Adrenal gland (tissue), 5 donors: ENCODE measurements at regions not wholly inside any gene's neighbourhood (a gene's known extent, or its start where the extent isn't known, plus 50 kb on each side); places are given as distances from the start of the nearest gene placed in this dataset.

ENCODE experiments used
- POLR2A ChIP-seq, 2 donors: fragments of 450-650 bp; IDR thresholded peaks; one replicate each; pipeline ENCODE4 v1.6.1; 2017; ENCODE audit warnings: antibody characterized with exemption in 2 of 2, mild to moderate bottlenecking in 2 of 2, moderate library complexity in 1 of 2
- TF ChIP-seq, protein P1 (sequence below), 6 experiments: fragments of 450-650 bp in 4 of 6; fragments of 200-600 bp in 2 of 6; sonication (generic) in 1 of 6; IDR thresholded peaks; 1 replicate in 5 of 6; 2 replicates in 1 of 6; pipeline versions ENCODE4 v1.5.1 to v1.8.0; 2016 to 2021; ENCODE audit warnings: antibody characterized with exemption in 6 of 6, mild to moderate bottlenecking in 2 of 6, moderate library complexity in 1 of 6
- donor health status: DM: no; HTN: no; CAD: no.

DNA sequence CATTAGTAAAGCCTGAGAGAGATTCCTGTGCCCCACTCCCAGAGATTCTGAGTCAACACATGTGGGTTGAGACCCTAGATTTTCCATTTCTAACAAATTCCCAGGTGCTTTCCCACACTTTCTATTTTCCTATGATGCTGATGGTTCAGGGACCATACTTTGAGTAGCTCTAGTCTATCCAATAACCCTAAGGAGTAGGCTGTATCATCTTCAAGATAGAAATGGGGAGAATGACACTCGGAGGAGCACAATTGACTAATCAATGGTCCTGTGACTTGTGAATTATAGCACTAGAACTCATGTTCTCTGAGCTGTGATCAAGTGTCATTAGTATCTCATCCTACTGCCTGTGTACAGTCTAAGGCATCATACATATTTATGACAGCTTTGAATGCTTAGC lies 232.9 kb upstream of the B3GALT2 start:
- TF ChIP-seq, protein P1, sequence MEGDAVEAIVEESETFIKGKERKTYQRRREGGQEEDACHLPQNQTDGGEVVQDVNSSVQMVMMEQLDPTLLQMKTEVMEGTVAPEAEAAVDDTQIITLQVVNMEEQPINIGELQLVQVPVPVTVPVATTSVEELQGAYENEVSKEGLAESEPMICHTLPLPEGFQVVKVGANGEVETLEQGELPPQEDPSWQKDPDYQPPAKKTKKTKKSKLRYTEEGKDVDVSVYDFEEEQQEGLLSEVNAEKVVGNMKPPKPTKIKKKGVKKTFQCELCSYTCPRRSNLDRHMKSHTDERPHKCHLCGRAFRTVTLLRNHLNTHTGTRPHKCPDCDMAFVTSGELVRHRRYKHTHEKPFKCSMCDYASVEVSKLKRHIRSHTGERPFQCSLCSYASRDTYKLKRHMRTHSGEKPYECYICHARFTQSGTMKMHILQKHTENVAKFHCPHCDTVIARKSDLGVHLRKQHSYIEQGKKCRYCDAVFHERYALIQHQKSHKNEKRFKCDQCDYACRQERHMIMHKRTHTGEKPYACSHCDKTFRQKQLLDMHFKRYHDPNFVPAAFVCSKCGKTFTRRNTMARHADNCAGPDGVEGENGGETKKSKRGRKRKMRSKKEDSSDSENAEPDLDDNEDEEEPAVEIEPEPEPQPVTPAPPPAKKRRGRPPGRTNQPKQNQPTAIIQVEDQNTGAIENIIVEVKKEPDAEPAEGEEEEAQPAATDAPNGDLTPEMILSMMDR (IDR thresholded peaks at IDR 0.05), result no peak
- no peak for TF ChIP-seq POLR2A (IDR thresholded peaks at IDR 0.05)
